OCI-LY7 (cell line): ENCODE measurements at regions not wholly inside any gene's neighbourhood (a gene's known extent, or its start where the extent isn't known, plus 50 kb on each side); places are given as distances from the start of the nearest gene placed in this dataset.

ENCODE experiments used
- CTCF ChIP-seq: fragments of 200-600 bp; sonication (generic); conservative IDR thresholded peaks from 2 replicates; pipeline ENCODE4 v1.5.1; 2014; ENCODE audit warnings: mild to moderate bottlenecking, antibody characterized with exemption, low read length, moderate library complexity, mixed read lengths
- EZH2phosphoT487 ChIP-seq: fragments of 200-600 bp; sonication (generic); IDR thresholded peaks from 2 replicates; pipeline ENCODE4 v1.6.1; 2018; ENCODE audit warnings: low read depth, borderline replicate concordance, mild to moderate bottlenecking, mixed run types, antibody characterized with exemption, low read length, moderate library complexity, mixed read lengths

- no peak for TF ChIP-seq CTCF
- TF ChIP-seq EZH2phosphoT487: no peak
Measured at GRCh38 chr4:145293658-145294057, 113.3 kb upstream of the OTUD4 start.
